Esophagus squamous epithelium (tissue), 5 donors: ENCODE measurements at regions not wholly inside any gene's neighbourhood (a gene's known extent, or its start where the extent isn't known, plus 50 kb on each side); places are given as distances from the start of the nearest gene placed in this dataset.

ENCODE experiments used
- DNase-seq: peaks from one replicate; lab custom pipeline; 2025; lab: John Stamatoyannopoulos, UW
- H3K27ac ChIP-seq, 4 donors: fragments of 200-600 bp; sonication (generic); one replicate each; pipeline ENCODE4 v1.5.1; 2016 to 2019; ENCODE audit warnings: mild to moderate bottlenecking in 1 of 4
- H3K27me3 ChIP-seq, 4 donors: fragments of 200-600 bp; sonication (generic); 1 replicate in 3 of 4; 2 replicates in 1 of 4; pipeline versions ENCODE4 v1.5.1 to v1.6.0; 2017 to 2021; ENCODE audit warnings: antibody characterized with exemption in 1 of 4
- H3K36me3 ChIP-seq, 3 donors: fragments of 200-600 bp; sonication (generic); one replicate each; pipeline ENCODE4 v1.5.1; 2016 to 2019
- H3K4me1 ChIP-seq, 3 donors: fragments of 200-600 bp; sonication (generic); one replicate each; pipeline ENCODE4 v1.5.1; 2017 to 2019
- H3K4me3 ChIP-seq, 4 donors: fragments of 200-600 bp; sonication (generic); 1 replicate in 3 of 4; 2 replicates in 1 of 4; pipeline ENCODE4 v1.5.1; 2016 to 2019; ENCODE audit warnings: mild to moderate bottlenecking in 2 of 4, moderate library complexity in 1 of 4
- H3K9me3 ChIP-seq, 3 donors: fragments of 200-600 bp; sonication (generic); one replicate each; pipeline ENCODE4 v1.5.1; 2016 to 2019
- POLR2A ChIP-seq, 4 donors: fragments of 450-650 bp; IDR thresholded peaks; one replicate each; pipeline ENCODE4 v1.6.1; 2017; ENCODE audit warnings: antibody characterized with exemption in 4 of 4, mild to moderate bottlenecking in 4 of 4, moderate library complexity in 3 of 4
- WGBS, 2 donors: methylation state at CpG; one replicate each; pipeline ENCODE4 v1.1.5; 2018; 5-methylcytosine and 5-hydroxymethylcytosine counted together
- intact Hi-C: fragments of 100-400 bp; cut with DNase I; formaldehyde crosslinking; loops from one replicate; pipeline ENCODE4 v1.15.0; 2022
- TF ChIP-seq, protein P1 (sequence below), 6 experiments: fragments of 450-650 bp in 4 of 6; fragments of 200-600 bp in 2 of 6; sonication (generic) in 2 of 6; IDR thresholded peaks; one replicate each; pipeline ENCODE4 v1.5.1; 2016 to 2019; ENCODE audit warnings: antibody characterized with exemption in 6 of 6, mild to moderate bottlenecking in 4 of 6, moderate library complexity in 4 of 6
- donor health status: DM: yes; HTN: yes; CAD: no.

- Histone ChIP-seq H3K27ac (peak overlapping the region in 3 of 4 donors; percentile 49 to 61 (median 54)), H3K9me3 (no peaks in the 10 kb centered on the region), H3K36me3 (no peaks in the 10 kb centered on the region), H3K4me3 (no peak overlapping the region), H3K27me3 (peaks cover 0 to 87% (median 0%) of the 10 kb centered on the region in 4 donors), H3K4me1 (peaks cover 0 to 36% (median 2%) of the 10 kb centered on the region in 3 donors)
- no peak for TF ChIP-seq POLR2A (IDR thresholded peaks at IDR 0.05)
- TF ChIP-seq, protein P1, sequence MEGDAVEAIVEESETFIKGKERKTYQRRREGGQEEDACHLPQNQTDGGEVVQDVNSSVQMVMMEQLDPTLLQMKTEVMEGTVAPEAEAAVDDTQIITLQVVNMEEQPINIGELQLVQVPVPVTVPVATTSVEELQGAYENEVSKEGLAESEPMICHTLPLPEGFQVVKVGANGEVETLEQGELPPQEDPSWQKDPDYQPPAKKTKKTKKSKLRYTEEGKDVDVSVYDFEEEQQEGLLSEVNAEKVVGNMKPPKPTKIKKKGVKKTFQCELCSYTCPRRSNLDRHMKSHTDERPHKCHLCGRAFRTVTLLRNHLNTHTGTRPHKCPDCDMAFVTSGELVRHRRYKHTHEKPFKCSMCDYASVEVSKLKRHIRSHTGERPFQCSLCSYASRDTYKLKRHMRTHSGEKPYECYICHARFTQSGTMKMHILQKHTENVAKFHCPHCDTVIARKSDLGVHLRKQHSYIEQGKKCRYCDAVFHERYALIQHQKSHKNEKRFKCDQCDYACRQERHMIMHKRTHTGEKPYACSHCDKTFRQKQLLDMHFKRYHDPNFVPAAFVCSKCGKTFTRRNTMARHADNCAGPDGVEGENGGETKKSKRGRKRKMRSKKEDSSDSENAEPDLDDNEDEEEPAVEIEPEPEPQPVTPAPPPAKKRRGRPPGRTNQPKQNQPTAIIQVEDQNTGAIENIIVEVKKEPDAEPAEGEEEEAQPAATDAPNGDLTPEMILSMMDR (IDR thresholded peaks at IDR 0.05) = no peak
- intact Hi-C loops = no loop called here
- no peak for DNase-seq
- 64 to 65% methylated on average over 7 of the region's 7 CpGs for WGBS, 2 donors
Observed at GRCh38 chr15:62887113-62887570, 155.4 kb upstream of the TPM1 start.

DNA sequence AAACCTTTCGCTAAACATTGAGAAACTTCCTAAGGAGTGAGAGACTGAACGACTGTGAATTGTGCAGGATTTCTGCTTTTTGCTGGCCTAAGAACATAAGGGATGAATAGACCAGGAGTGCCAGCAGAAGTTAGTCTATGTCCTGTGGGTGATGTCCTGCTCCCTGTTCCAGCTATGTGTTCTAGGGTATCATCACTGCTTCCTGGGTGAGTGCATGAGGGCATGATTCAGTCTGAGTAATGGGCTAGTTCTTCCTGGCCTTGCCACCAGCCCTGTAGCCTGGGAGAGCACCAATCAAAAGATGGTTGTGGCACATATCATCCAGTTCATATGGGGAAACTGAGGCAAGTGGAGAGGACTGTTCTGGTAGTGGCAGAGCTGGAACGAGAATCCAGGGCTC is 153.9 kb upstream of the TPM1 start:
- H3K4me1 ChIP-seq = peaks cover 0 to 36% (median 2%) of the 10 kb centered on the region in 3 donors
- no peaks in the 10 kb centered on the region for H3K36me3 ChIP-seq
- peak overlapping the region in 3 of 4 donors; percentile 26 to 31 (median 27) for H3K27ac ChIP-seq
- intact Hi-C loops = no loop called here
- DNase-seq = no peak
- no peaks in the 10 kb centered on the region for H3K9me3 ChIP-seq
- 79 to 100% methylated on average over 1 to 2 of the region's 3 CpGs for WGBS, 2 donors
- no peak overlapping the region for H3K4me3 ChIP-seq
- H3K27me3 ChIP-seq = peaks cover 0 to 72% (median 0%) of the 10 kb centered on the region in 4 donors
- no peak for TF ChIP-seq POLR2A (IDR thresholded peaks at IDR 0.05)
- TF ChIP-seq, protein P1 (IDR thresholded peaks at IDR 0.05) = no peak

GRCh38 chr15:62889141-62889661 is 153.3 kb upstream of the TPM1 start:
- WGBS, 2 donors = 85 to 88% methylated on average over 5 to 7 of the region's 7 CpGs
- peaks cover 0 to 66% (median 0%) of the 10 kb centered on the region in 4 donors for H3K27me3 ChIP-seq
- intact Hi-C loops = no loop called here
- H3K27ac ChIP-seq = peak overlapping the region in 3 of 4 donors; percentile 11 to 68 (median 46)
- no peak for TF ChIP-seq POLR2A (IDR thresholded peaks at IDR 0.05)
- TF ChIP-seq, protein P1 (IDR thresholded peaks at IDR 0.05) = no peak
- no peaks in the 10 kb centered on the region for H3K36me3 ChIP-seq
- no peak overlapping the region for H3K4me3 ChIP-seq
- DNase-seq = no peak
- peaks cover 0 to 30% (median 2%) of the 10 kb centered on the region in 3 donors for H3K4me1 ChIP-seq
- no peaks in the 10 kb centered on the region for H3K9me3 ChIP-seq

GRCh38 chr15:62889734-62890505 is 152.6 kb upstream of the TPM1 start:
- 46 to 64% methylated on average over 5 of the region's 5 CpGs for WGBS, 2 donors
- Histone ChIP-seq H3K27ac (peak overlapping the region in 3 of 4 donors; percentile 11 to 68 (median 46)), H3K27me3 (peaks cover 0 to 59% (median 0%) of the 10 kb centered on the region in 4 donors), H3K4me1 (peaks cover 0 to 27% (median 4%) of the 10 kb centered on the region in 3 donors), H3K9me3 (no peaks in the 10 kb centered on the region), H3K36me3 (no peaks in the 10 kb centered on the region), H3K4me3 (no peak overlapping the region)
- intact Hi-C loops = no loop called here
- no peak for TF ChIP-seq POLR2A (IDR thresholded peaks at IDR 0.05)
- TF ChIP-seq, protein P1 (IDR thresholded peaks at IDR 0.05) = no peak
- no peak for DNase-seq
